ENCODE measurements at regions not wholly inside any gene's neighbourhood (a gene's known extent, or its start where the extent isn't known, plus 50 kb on each side); places are given as distances from the start of the nearest gene placed in this dataset.
A peak's percentile ranks its signal among the peaks of the same experiment; 100 is the strongest.

- ATAC-seq (no peak), DNase-seq (peak in 1 of 4 donors; percentile 25)
- intact Hi-C loops (cut with DNase I), result no loop called here
- Histone ChIP-seq H3K4me3 (no peak overlapping the region), H3K36me3 (no peaks in the 10 kb centered on the region), H3K4me1 (no peaks in the 10 kb centered on the region), H3K27ac (no peak overlapping the region), H3K9me3 (no peaks in the 10 kb centered on the region), H3K27me3 (no peaks in the 10 kb centered on the region)
- TF ChIP-seq, protein P1, sequence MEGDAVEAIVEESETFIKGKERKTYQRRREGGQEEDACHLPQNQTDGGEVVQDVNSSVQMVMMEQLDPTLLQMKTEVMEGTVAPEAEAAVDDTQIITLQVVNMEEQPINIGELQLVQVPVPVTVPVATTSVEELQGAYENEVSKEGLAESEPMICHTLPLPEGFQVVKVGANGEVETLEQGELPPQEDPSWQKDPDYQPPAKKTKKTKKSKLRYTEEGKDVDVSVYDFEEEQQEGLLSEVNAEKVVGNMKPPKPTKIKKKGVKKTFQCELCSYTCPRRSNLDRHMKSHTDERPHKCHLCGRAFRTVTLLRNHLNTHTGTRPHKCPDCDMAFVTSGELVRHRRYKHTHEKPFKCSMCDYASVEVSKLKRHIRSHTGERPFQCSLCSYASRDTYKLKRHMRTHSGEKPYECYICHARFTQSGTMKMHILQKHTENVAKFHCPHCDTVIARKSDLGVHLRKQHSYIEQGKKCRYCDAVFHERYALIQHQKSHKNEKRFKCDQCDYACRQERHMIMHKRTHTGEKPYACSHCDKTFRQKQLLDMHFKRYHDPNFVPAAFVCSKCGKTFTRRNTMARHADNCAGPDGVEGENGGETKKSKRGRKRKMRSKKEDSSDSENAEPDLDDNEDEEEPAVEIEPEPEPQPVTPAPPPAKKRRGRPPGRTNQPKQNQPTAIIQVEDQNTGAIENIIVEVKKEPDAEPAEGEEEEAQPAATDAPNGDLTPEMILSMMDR (IDR thresholded peaks at IDR 0.05), result no peak
These were observed 144.4 kb upstream of the RADX start for GRCh38 chrX:106467422-106467821.

DNA sequence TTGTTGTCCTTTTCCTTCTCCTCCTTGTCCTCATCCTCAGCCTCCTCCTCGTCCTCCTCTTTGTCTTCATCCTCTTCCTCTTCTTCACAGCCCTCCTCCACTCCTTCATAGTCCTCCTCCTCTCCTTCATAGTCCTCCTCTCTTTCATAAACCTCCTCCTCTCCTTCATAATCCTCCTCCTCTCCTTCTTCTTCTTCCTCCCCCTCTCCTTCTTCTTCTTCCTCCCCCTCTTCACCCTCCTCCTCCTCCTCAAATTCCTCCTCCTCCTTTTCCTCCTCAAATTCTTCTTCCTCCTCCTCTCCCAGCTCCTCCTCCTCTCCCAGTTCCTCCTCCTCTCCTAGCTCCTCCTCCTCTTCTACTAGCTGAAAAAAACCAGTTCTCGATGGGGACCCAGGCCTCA lies 143.8 kb upstream of the RADX start:
- DNase-seq, result no peak
- Histone ChIP-seq H3K9me3 (no peaks in the 10 kb centered on the region), H3K4me1 (no peaks in the 10 kb centered on the region), H3K36me3 (no peaks in the 10 kb centered on the region), H3K27ac (no peak overlapping the region), H3K4me3 (no peak overlapping the region), H3K27me3 (no peaks in the 10 kb centered on the region)
- ATAC-seq, result no peak
- TF ChIP-seq, protein P1 (IDR thresholded peaks at IDR 0.05), result no peak
- intact Hi-C loops (cut with DNase I), result no loop called here

- H3K27me3 ChIP-seq, result no peaks in the 10 kb centered on the region
- intact Hi-C loops (cut with DNase I), result no loop called here
- TF ChIP-seq, protein P1 (IDR thresholded peaks at IDR 0.05), result no peak
- no peaks in the 10 kb centered on the region for H3K4me1 ChIP-seq
- H3K4me3 ChIP-seq, result no peak overlapping the region
- no peak for ATAC-seq
- no peak overlapping the region for H3K27ac ChIP-seq
- no peaks in the 10 kb centered on the region for H3K9me3 ChIP-seq
- DNase-seq, result peak in 1 of 4 donors; percentile 28
- H3K36me3 ChIP-seq, result no peaks in the 10 kb centered on the region
These were observed 143.3 kb upstream of the RADX start for GRCh38 chrX:106468433-106468832.

DNA sequence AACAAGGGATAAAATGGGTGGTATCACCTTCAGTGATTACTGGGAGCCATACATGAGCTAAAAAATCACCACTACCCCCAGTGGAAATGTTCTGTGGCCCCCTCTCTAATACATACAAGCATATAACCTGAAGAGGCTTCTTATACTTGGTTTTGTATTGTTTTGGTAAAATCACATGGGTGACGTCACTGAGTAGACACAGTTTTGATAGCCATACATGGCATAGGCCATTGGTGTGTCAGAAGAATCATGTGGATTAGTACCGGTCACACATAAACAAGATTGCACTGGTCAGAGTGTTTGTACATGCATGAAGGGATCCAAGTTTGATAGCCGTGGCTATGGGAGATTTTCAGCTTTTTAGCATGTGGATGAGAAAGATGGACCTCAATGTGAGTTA lies 131.9 kb upstream of the RADX start:
- intact Hi-C loops (cut with DNase I), result no loop called here
- no peaks in the 10 kb centered on the region for H3K4me1 ChIP-seq
- DNase-seq (no peak), ATAC-seq (no peak)
- H3K36me3 ChIP-seq, result no peaks in the 10 kb centered on the region
- H3K4me3 ChIP-seq, result no peak overlapping the region
- no peak overlapping the region for H3K27ac ChIP-seq
- H3K27me3 ChIP-seq, result no peaks in the 10 kb centered on the region
- TF ChIP-seq, protein P1 (IDR thresholded peaks at IDR 0.05), result no peak
- no peaks in the 10 kb centered on the region for H3K9me3 ChIP-seq

DNA sequence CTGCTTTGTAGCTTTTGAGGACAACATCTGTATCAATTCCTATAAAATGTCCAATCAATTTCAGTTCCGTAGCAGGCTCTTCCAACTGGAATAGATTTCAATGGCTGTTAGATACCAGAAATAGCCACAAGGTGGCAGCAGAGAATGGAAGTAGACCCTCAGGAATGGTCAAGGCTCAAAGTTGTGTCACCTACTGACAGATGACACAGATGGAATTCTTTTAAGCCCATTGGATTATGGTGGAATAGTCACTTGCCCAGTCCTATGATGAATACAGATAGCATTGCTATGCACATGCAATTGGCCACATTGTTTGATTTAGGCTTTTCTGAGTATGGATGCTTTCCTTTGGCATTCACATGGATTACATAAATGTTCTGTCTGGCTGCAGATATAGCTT lies 130.4 kb upstream of the RADX start:
- Histone ChIP-seq H3K4me3 (no peak overlapping the region), H3K9me3 (no peaks in the 10 kb centered on the region), H3K27me3 (no peaks in the 10 kb centered on the region), H3K4me1 (no peaks in the 10 kb centered on the region), H3K27ac (no peak overlapping the region), H3K36me3 (no peaks in the 10 kb centered on the region)
- peak in 2 of 4 donors; percentile 23 to 36 for DNase-seq
- peak; percentile 90 for ATAC-seq
- TF ChIP-seq, protein P1 (IDR thresholded peaks at IDR 0.05), result peak; percentile 54 to 82
- intact Hi-C loops (cut with DNase I), result no loop called here

Data from left lung (tissue), 4 donors.